Kidney epithelial cell (primary cell): ENCODE measurements at regions not wholly inside any gene's neighbourhood (a gene's known extent, or its start where the extent isn't known, plus 50 kb on each side); places are given as distances from the start of the nearest gene placed in this dataset.

Source experiments
- DNase-seq: peaks from one replicate; pipeline ENCODE4 v3.0.0-alpha.2; 2010; ENCODE audit warnings: low read depth
- H3K27me3 ChIP-seq: 2 replicates; pipeline ENCODE4 v1.6.0; 2011; ENCODE audit warnings: low read length; ENCODE audit not compliant: control insufficient read depth, insufficient read depth
- H3K36me3 ChIP-seq: 2 replicates; pipeline ENCODE4 v1.5.1; 2011; ENCODE audit warnings: low read length; ENCODE audit not compliant: control insufficient read depth, insufficient read depth
- H3K4me3 ChIP-seq: 2 replicates; pipeline ENCODE4 v1.5.1; 2011; ENCODE audit warnings: low read depth, mild to moderate bottlenecking, control low read depth, low read length
- CTCF ChIP-seq: IDR thresholded peaks from 2 replicates; pipeline ENCODE4 v1.5.1; 2011; ENCODE audit warnings: mild to moderate bottlenecking, moderate library complexity, low read length, control low read depth, inconsistent platforms; ENCODE audit not compliant: insufficient read depth, poor library complexity, severe bottlenecking

DNA sequence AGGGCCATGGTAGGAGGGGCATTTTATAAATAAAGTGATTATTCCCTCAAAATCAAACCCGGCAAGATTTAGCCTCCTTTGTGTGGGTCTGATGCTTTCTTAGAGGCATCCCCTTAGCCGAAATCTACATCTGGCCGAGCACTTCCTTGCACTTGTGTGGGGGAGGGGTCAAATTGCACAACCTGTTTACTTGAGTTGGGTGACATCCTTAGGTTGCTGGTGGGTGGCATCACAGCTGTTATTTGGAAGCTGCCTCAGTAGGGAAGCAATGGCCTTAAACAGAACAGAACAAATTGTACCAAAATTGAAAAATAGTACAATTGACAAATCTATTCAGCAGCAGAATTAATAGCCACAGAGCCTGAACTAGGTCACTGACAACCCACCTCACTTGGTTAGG lies 546.1 kb downstream of the SNAPC1 start:
- no peak for TF ChIP-seq CTCF
- no peak for DNase-seq
- Histone ChIP-seq H3K36me3 (no peaks in the 10 kb centered on the region), H3K27me3 (no peaks in the 10 kb centered on the region), H3K4me3 (no peak overlapping the region)

- DNase-seq = no peak
- no peaks in the 10 kb centered on the region for H3K27me3 ChIP-seq
- no peak for TF ChIP-seq CTCF
- H3K4me3 ChIP-seq = no peak overlapping the region
- no peaks in the 10 kb centered on the region for H3K36me3 ChIP-seq
Observed at GRCh38 chr14:62308891-62309290, 546.7 kb downstream of the SNAPC1 start.

GRCh38 chr14:62313212-62313611 lies 551.0 kb downstream of the SNAPC1 start:
- no peak for TF ChIP-seq CTCF
- no peak overlapping the region for H3K4me3 ChIP-seq
- no peaks in the 10 kb centered on the region for H3K36me3 ChIP-seq
- no peak for DNase-seq
- H3K27me3 ChIP-seq = no peaks in the 10 kb centered on the region

- Histone ChIP-seq H3K36me3 (no peaks in the 10 kb centered on the region), H3K4me3 (no peak overlapping the region), H3K27me3 (no peaks in the 10 kb centered on the region)
- no peak for TF ChIP-seq CTCF
- DNase-seq = no peak
Observed at GRCh38 chr14:62314221-62314620, 552.0 kb downstream of the SNAPC1 start.

DNA sequence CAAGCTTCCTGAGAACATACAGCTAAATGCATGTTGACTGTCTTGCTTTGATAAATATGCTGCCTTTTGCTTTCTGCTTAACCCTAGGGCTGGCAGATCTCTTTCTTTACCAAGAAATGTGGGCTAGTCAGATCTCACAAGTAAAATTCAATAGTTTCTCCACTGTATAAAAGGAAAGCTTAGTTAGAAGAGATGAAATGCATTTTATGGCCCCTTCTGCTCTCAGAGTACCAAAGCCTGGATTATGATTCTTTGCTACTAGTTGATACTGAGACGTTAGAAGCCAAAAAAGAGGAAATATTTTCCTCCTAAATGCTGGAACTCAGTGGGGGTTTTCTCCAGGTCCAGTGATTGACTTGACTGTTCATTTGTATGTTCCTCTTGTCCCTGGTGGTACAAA lies 552.7 kb downstream of the SNAPC1 start:
- no peaks in the 10 kb centered on the region for H3K36me3 ChIP-seq
- DNase-seq = no peak
- H3K27me3 ChIP-seq = no peaks in the 10 kb centered on the region
- no peak for TF ChIP-seq CTCF
- no peak overlapping the region for H3K4me3 ChIP-seq

- H3K27me3 ChIP-seq = no peaks in the 10 kb centered on the region
- TF ChIP-seq CTCF = no peak
Observed at GRCh38 chr14:62315631-62316030, 553.4 kb downstream of the SNAPC1 start.

More at GRCh38 chr14:62315631-62316030, 553.4 kb downstream of the SNAPC1 start:
- no peak overlapping the region for H3K4me3 ChIP-seq
- H3K36me3 ChIP-seq = no peaks in the 10 kb centered on the region
- no peak for DNase-seq
